HepG2 (cell line): ENCODE measurements at regions not wholly inside any gene's neighbourhood (a gene's known extent, or its start where the extent isn't known, plus 50 kb on each side); places are given as distances from the start of the nearest gene placed in this dataset.

Source experiments
- ATAC-seq: fragments of 200-7000 bp; cut with Tn5 transposase; 3 replicates; pipeline ENCODE4 v1.9.1; 2020; ENCODE audit warnings: mild to moderate bottlenecking, moderate library complexity
- BruUV-seq: library from RNA; stranded (reverse); fragments of 400-500 nt; replicated peaks from 2 replicates; lab custom pipeline; 2021; lab: Mats Ljungman, UMichigan
- CTCF ChIA-PET: fragments of 300-600 bp; formaldehyde crosslinking; extraction: SDS; loops from one replicate; lab custom pipeline; 2021; ENCODE audit warnings: low total read pairs, inconsistent platforms, low intra/inter-chr PET ratio; lab: Yijun Ruan, JAX
- POLR2A ChIA-PET: fragments of 350-600 bp; sonication (Branson Sonifier 250); formaldehyde crosslinking; loops from one replicate; lab custom pipeline; 2020; ENCODE audit warnings: antibody characterized with exemption, inconsistent platforms; lab: Yijun Ruan, JAX
- DNase-seq: peaks from one replicate; pipeline ENCODE4 v3.0.0-alpha.2; 2015; ENCODE audit warnings: low spot score
- FAIRE-seq: peaks from 3 replicates; lab custom pipeline; 2011; peaks lifted over from hg19 to GRCh38; lab: Jason Lieb, UNC
- H2AFZ ChIP-seq: one replicate; pipeline ENCODE4 v1.6.1; 2011; ENCODE audit warnings: low read length, inconsistent platforms
- H3K27ac ChIP-seq: fragments of 300-600 bp; 3 replicates; pipeline ENCODE4 v1.8.0; 2011; ENCODE audit warnings: mixed run types, mild to moderate bottlenecking, mixed read lengths, low read length, inconsistent platforms; ENCODE audit not compliant: insufficient read depth; ENCODE audit errors: extremely low read length
- H3K27me3 ChIP-seq, 2 experiments: fragments of 200-600 bp in 1 of 2; 2 replicates in 1 of 2; 3 replicates in 1 of 2; pipeline versions ENCODE4 v1.6.0 to v1.8.0; 2011; ENCODE audit warnings: low read length in 2 of 2, mild to moderate bottlenecking in 2 of 2, moderate library complexity in 2 of 2, inconsistent platforms in 1 of 2; ENCODE audit not compliant: insufficient read depth in 2 of 2, control insufficient read depth in 1 of 2
- H3K36me3 ChIP-seq, 2 experiments: fragments of 200-600 bp in 1 of 2; replicated peaks in 1 of 2; 2 replicates in 1 of 2; 3 replicates in 1 of 2; pipeline versions ENCODE4 v1.5.1 to v1.8.0; 2011; ENCODE audit warnings: low read length in 2 of 2, inconsistent platforms in 1 of 2; ENCODE audit not compliant: insufficient read depth in 2 of 2, control insufficient read depth in 1 of 2
- H3K4me1 ChIP-seq: 2 replicates; pipeline ENCODE4 v1.5.1; 2012; ENCODE audit warnings: low read length, inconsistent platforms; ENCODE audit not compliant: insufficient read depth
- H3K4me2 ChIP-seq: 2 replicates; pipeline ENCODE4 v1.6.0; 2011; ENCODE audit warnings: low read depth, low read length, inconsistent platforms
- H3K4me3 ChIP-seq, 3 experiments: fragments of 200-600 bp in 1 of 3; sonication (generic), shearing (Covaris generic) in 1 of 3; replicated peaks in 1 of 3; 2 replicates each; pipeline ENCODE4 v1.5.1; 2011 to 2016; ENCODE audit warnings: low read length in 3 of 3, inconsistent platforms in 2 of 3, low read depth in 2 of 3, mild to moderate bottlenecking in 2 of 3, control low read depth in 1 of 3, mixed read lengths in 1 of 3; ENCODE audit not compliant: insufficient read depth in 1 of 3
- H3K79me2 ChIP-seq: one replicate; pipeline ENCODE4 v1.6.1; 2011; ENCODE audit warnings: low read length, inconsistent platforms; ENCODE audit not compliant: insufficient read depth
- H3K9ac ChIP-seq: 2 replicates; pipeline ENCODE4 v1.6.0; 2011; ENCODE audit warnings: mild to moderate bottlenecking, low read depth, low read length, inconsistent platforms; ENCODE audit not compliant: insufficient read depth
- H3K9me3 ChIP-seq: 2 replicates; pipeline ENCODE4 v1.5.1; 2012; ENCODE audit warnings: mild to moderate bottlenecking, low read length
- H4K20me1 ChIP-seq: 2 replicates; pipeline ENCODE4 v1.6.0; 2011; ENCODE audit warnings: inconsistent platforms, mild to moderate bottlenecking, low read length, moderate library complexity; ENCODE audit not compliant: insufficient read depth
- ELF4 ChIP-seq: sonication (generic); formaldehyde crosslinking; IDR thresholded peaks from 2 replicates; pipeline ENCODE4 v1.5.0; 2020; ENCODE audit warnings: missing genetic modification reagents, mild to moderate bottlenecking, moderate library complexity, borderline replicate concordance
- GLMP ChIP-seq: sonication (generic); formaldehyde crosslinking; IDR thresholded peaks from 2 replicates; pipeline ENCODE4 v1.9.0; 2021; ENCODE audit warnings: missing genetic modification reagents, mild to moderate bottlenecking, borderline replicate concordance
- MLX ChIP-seq: IDR thresholded peaks from 2 replicates; pipeline ENCODE4 v1.6.1; 2016
- ZFX ChIP-seq: sonication (generic); formaldehyde crosslinking; IDR thresholded peaks from 2 replicates; pipeline ENCODE4 v1.4.0; 2020; ENCODE audit warnings: mild to moderate bottlenecking, low read depth, missing genetic modification reagents, moderate library complexity
- ZNF136 ChIP-seq: sonication (generic); formaldehyde crosslinking; IDR thresholded peaks from 2 replicates; pipeline ENCODE4 v1.8.1; 2022; ENCODE audit warnings: low read depth, mild to moderate bottlenecking, moderate library complexity, missing genetic modification reagents
- ZNF20 ChIP-seq: sonication (generic); formaldehyde crosslinking; IDR thresholded peaks from 2 replicates; pipeline ENCODE4 v1.4.0; 2020; ENCODE audit warnings: mild to moderate bottlenecking, moderate library complexity, missing genetic modification reagents
- ZNF639 ChIP-seq: conservative IDR thresholded peaks from 2 replicates; pipeline ENCODE4 v1.6.1; 2018; ENCODE audit warnings: missing genetic modification reagents
- WGBS: methylation state at CpG from one replicate; pipeline ENCODE4 v1.1.6; 2017; ENCODE audit warnings: low lambda C conversion rate; 5-methylcytosine and 5-hydroxymethylcytosine counted together
- in situ Hi-C: cut with HindIII; loops from 2 replicates; pipeline ENCODE4 v1.10.0; 2017; ENCODE audit warnings: low pct_unique_long_range_greater_than_20kb; ENCODE audit not compliant: extremely low pct_ligation_motif_present
- intact Hi-C: fragments of 100-400 bp; cut with micrococcal nuclease; formaldehyde crosslinking; loops from one replicate; pipeline ENCODE4 v1.10.0; 2022; ENCODE audit not compliant: unreplicated experiment

- H2AFZ ChIP-seq: no peak overlapping the region
- H3K36me3 ChIP-seq: no peaks in the 10 kb centered on the region
- no peaks in the 10 kb centered on the region for H3K79me2 ChIP-seq
- no peak overlapping the region for H3K27ac ChIP-seq
- intact Hi-C loops: no loop called here
- H3K9me3 ChIP-seq: no peaks in the 10 kb centered on the region
- no peak overlapping the region for H3K9ac ChIP-seq
- no peaks in the 10 kb centered on the region for H4K20me1 ChIP-seq
- no peak overlapping the region for H3K4me3 ChIP-seq
- CTCF ChIA-PET: no interaction called here
- DNase-seq (no peak), ATAC-seq (no peak), FAIRE-seq (no peak)
- no peak overlapping the region for H3K4me2 ChIP-seq
- no peaks in the 10 kb centered on the region for H3K4me1 ChIP-seq
- POLR2A ChIA-PET: no interaction called here
- H3K27me3 ChIP-seq: peaks cover 1 to 4% of the 10 kb centered on the region in 2 experiments; a peak in 2 of 5 replicates
- BruUV-seq: no TSS peak
- 33% methylated on average over 7 of the region's 7 CpGs for WGBS
- in situ Hi-C loops: no loop called here
- no peak for TF ChIP-seq ZNF20 (CRISPR knock-in tag)
- TF ChIP-seq ZNF136 (CRISPR knock-in tag): no peak
- no peak for TF ChIP-seq GLMP
- no peak for TF ChIP-seq MLX (CRISPR knock-in tag)
- TF ChIP-seq ZNF639: no peak
- TF ChIP-seq ZFX: no peak
- TF ChIP-seq ELF4: no peak
Measured at GRCh38 chr2:16285813-16286510, 345.6 kb downstream of the MYCN start.
